Ascending aorta (tissue), 2 donors: ENCODE measurements at regions not wholly inside any gene's neighbourhood (a gene's known extent, or its start where the extent isn't known, plus 50 kb on each side); places are given as distances from the start of the nearest gene placed in this dataset.
"Not testable (repeated sequence)": the region's sequence is repeated elsewhere in the genome, so short reads cannot be mapped to it uniquely, and the experiment has no call there.

Source experiments
- DNase-seq, 2 donors: peaks; one replicate each; pipeline ENCODE4 v3.0.0-alpha.2; 2019; ENCODE audit warnings: low spot score in 2 of 2
- H3K27ac ChIP-seq, 2 donors: fragments of 200-600 bp; sonication (generic); one replicate each; pipeline ENCODE4 v1.5.1; 2016 to 2017; ENCODE audit warnings: mild to moderate bottlenecking in 1 of 2
- H3K27me3 ChIP-seq: fragments of 200-600 bp; sonication (generic); one replicate; pipeline ENCODE4 v1.5.1; 2017
- H3K36me3 ChIP-seq, 2 donors: fragments of 200-600 bp; sonication (generic); one replicate each; pipeline ENCODE4 v1.5.1; 2016
- H3K4me1 ChIP-seq, 2 donors: fragments of 200-600 bp; sonication (generic); one replicate each; pipeline ENCODE4 v1.5.1; 2016 to 2017; ENCODE audit warnings: mild to moderate bottlenecking in 1 of 2
- H3K4me3 ChIP-seq, 2 donors: fragments of 200-600 bp; sonication (generic); one replicate each; pipeline ENCODE4 v1.5.1; 2016 to 2017; ENCODE audit warnings: mild to moderate bottlenecking in 1 of 2
- H3K9me3 ChIP-seq, 2 donors: fragments of 200-600 bp; sonication (generic); one replicate each; pipeline ENCODE4 v1.5.1; 2016
- intact Hi-C: fragments of 100-400 bp; cut with DNase I; formaldehyde crosslinking; loops from one replicate; pipeline ENCODE4 v1.15.1; 2023

DNA sequence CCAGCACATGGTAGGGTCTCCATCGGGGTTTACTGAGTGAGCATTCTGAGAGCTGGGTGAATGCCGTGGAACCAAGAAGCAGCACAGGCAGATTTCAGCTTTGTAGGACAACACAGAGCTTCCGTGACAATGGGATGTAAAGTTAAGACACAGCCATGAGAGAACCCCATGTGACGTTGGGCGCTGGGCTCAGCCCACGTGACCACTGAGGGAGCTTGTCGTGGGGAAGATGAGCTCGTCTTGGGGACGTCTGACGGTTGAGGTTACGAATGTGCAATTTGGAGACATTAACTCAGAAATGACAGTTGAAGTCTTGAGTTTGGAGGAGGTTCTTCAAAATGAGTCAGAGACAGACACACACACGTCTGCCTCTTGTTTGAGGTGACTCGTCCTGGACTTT is 51.5 kb upstream of the MUC20 start:
- H3K4me3 ChIP-seq, H3K9me3 ChIP-seq, H3K4me1 ChIP-seq, H3K27ac ChIP-seq, intact Hi-C loops, H3K27me3 ChIP-seq, DNase-seq: not testable (repeated sequence)
- peaks cover 18 to 60% of the 10 kb centered on the region in 2 donors for H3K36me3 ChIP-seq

DNA sequence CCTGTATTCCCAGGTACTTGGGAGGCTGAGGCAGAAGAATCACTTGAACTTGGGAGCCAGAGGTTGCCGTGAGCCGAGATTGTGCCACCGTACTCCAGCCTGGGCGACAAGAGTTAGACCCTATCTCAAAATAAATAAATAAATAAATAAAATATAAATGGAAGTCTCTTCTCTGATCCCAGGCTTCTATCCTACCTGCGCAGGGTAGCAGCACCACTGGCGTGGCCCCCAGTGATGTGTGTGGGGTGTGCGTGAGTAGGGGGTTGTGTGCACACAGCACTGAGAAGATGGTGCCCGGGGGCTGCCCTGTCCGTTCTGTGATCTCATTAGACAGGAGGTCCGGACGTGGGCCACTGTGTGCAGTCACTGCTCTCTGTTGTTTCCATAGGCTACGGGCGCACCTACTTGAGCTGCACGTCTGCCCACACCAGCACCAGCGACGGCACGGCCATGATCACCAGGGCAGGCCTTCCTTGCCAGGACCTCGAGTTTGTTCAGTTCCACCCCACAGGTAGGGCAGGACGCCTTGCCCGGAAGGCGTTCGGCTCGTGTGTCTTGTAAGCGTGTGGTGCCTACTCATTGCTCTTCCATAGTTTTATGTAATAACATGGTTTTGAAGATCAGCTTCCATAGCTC is 52.5 kb upstream of the MUC20 start:
- H3K4me3 ChIP-seq, H3K9me3 ChIP-seq, H3K4me1 ChIP-seq, intact Hi-C loops, DNase-seq, H3K27me3 ChIP-seq, H3K27ac ChIP-seq: not testable (repeated sequence)
- peaks cover 12 to 58% of the 10 kb centered on the region in 2 donors for H3K36me3 ChIP-seq

DNA sequence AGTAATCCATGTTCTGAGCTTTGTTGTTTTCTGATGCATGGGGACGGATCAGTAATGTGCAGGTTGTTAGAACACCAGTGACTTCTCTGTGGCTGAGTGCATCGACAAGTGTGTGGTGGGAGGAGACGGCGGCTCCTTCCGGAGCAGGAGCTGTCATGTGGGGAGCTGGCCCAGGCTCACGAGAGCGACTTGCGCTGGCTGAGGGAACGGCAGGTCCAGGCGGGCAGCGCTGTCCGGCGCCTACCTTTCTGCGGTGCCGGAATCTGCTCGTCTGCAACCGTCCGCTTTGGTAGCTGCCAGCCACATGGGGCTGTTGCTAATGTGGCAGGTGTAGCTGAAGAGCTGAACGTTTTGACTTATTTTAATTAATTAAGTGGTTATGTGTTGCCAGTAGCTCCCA is 55.5 kb upstream of the MUC20 start:
- intact Hi-C loops, H3K27ac ChIP-seq, H3K4me1 ChIP-seq, H3K9me3 ChIP-seq, DNase-seq, H3K27me3 ChIP-seq, H3K4me3 ChIP-seq: not testable (repeated sequence)
- H3K36me3 ChIP-seq: peaks cover 12 to 37% of the 10 kb centered on the region in 2 donors

DNA sequence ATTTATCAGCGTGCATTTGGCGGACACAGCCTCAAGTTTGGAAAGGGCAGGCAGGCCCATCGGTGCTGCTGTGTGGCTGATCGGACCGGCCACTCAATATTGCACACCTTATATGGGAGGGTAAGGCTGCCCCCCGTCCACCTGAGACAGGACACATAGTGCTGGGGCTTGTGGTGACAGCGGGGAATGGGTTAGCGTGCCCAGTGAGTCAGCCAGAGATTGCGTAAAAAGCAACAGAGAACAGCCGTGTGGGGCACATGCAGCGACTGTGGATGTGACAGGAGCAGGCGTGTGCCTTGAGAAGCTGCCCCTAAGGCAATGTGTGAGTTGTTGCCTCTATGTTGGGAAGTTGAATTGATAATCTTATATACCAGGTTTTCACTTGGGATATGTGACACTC is 56.6 kb upstream of the MUC20 start:
- DNase-seq, intact Hi-C loops, H3K27me3 ChIP-seq, H3K4me3 ChIP-seq, H3K27ac ChIP-seq, H3K4me1 ChIP-seq, H3K9me3 ChIP-seq: not testable (repeated sequence)
- H3K36me3 ChIP-seq: peaks cover 12 to 28% of the 10 kb centered on the region in 2 donors

DNA sequence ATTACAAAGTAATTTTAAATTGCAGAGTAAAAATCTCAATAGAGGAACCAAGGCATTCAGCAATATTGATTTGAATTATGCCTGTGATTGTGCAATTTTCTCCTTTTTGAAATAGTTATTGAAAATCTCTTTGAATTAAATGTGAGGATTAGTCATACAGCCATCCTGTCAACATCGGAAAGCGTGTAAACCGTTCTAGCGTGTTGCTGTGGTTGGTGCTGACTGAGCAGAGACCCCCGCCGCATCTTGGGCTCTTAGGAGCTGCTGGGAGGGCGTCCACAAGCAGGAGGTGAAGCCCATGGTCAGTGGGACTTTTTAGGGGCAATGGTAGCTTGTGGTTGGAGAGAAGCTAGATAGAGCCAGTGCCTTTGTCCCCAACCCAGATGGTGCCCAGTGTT is 61.6 kb upstream of the MUC20 start:
- intact Hi-C loops: loop anchor here (10.0 kb wide), 1 partner anchor 114 kb away; the partner anchor contains the start of gene PPP1R2
- H3K4me1 ChIP-seq, DNase-seq, H3K27ac ChIP-seq, H3K27me3 ChIP-seq, H3K36me3 ChIP-seq, H3K9me3 ChIP-seq: not testable (repeated sequence)
- H3K4me3 ChIP-seq: peak overlapping the region in 1 of 2 donors; percentile 79

DNA sequence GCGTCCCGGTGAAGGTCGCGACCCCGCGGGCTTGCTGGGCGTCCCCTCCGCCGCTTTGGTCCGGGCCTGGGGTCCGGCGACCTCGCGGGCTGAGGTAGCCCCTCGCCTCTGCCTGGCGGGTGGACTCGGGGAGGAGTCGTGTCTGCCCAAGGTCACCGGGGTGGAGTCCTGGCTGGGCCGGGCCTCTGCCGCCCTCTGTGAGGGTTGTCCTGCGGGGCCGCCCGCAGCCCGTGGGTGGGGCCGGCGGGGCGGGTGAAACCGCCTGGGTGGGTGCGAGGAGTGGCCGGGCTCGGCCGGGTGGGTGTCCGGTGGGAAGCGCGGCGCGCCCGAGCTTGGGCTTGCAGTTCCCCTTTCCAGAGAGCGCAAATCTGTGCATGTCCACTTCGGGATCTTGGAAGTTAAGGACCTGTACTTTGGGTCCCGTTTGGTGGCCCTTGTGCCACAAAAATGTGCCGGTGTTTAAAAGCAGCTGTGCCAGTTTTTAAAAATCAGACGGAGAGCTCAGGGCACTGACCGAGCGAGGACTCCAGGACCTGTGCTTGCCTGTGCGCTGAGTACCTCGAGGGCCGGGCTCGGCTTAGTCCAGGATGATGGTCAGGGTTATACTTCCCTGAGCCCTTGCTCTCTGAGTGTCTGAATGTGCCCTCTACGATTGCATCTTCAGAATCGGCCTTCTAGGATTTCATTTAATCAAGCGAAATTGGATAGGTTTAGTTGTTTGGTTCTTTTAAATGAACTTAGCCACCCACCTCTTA is 62.2 kb upstream of the MUC20 start:
- H3K4me3 ChIP-seq: peak overlapping the region; percentile 79 to 99
- not testable (repeated sequence) for H3K27ac ChIP-seq, H3K9me3 ChIP-seq, H3K27me3 ChIP-seq, H3K4me1 ChIP-seq, H3K36me3 ChIP-seq
- DNase-seq: peak in 1 of 2 donors; percentile 70
- intact Hi-C loops: loop anchor here (10.0 kb wide), 1 partner anchor 114 kb away; the partner anchor contains the start of gene PPP1R2

DNA sequence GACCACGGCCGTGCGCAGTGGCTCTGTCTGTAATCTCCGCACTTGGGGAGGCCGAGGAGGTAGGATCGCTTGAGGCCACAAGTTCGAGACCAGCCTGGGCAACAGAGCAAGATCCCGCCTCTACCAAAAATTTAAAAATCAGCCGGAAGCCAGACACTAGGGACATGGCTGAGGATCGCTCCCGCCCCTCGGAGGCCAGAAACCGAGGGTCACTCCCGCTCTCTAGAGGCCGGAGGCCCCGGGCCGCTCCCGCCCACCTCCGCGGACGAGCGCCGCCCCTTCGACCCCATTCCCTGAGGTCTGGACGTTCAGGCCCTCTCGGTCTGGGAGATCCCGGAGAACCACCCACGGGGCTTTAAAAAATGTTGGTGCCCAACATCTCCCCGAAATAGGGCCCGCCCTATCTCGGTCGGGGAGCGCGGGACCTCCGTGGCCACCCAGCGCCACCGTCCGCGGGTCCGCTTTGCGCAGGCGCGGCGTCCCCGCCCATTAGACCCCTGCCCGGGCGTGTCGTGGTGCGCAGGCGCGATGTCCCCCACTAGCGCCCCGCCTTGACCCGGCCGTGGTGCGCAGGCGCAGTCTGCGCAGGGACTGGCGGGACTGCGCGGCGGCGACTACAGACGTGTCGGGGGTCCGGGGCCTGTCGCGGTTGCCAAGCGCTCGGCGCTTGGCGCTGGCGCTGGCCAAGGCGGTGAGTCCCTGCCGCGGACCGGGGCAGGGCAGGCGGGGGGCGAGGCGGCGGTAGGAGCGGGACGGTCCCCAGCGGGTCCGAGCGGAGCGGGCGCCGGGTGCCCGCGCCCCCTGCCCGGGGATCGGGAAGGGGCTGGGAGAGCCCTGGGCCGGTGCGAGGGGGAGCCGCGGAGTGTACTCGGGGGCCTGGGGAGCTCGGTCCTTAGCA is 63.1 kb upstream of the MUC20 start:
- DNase-seq: peak; percentile 49 to 88
- H3K27me3 ChIP-seq, H3K9me3 ChIP-seq, H3K36me3 ChIP-seq, H3K4me1 ChIP-seq: not testable (repeated sequence)
- peak overlapping the region; percentile 80 to 89 for H3K27ac ChIP-seq
- intact Hi-C loops: loop anchor here (10.0 kb wide), 1 partner anchor 113 kb away; the partner anchor contains the start of gene PPP1R2
- peak overlapping the region; percentile 79 to 99 for H3K4me3 ChIP-seq

DNA sequence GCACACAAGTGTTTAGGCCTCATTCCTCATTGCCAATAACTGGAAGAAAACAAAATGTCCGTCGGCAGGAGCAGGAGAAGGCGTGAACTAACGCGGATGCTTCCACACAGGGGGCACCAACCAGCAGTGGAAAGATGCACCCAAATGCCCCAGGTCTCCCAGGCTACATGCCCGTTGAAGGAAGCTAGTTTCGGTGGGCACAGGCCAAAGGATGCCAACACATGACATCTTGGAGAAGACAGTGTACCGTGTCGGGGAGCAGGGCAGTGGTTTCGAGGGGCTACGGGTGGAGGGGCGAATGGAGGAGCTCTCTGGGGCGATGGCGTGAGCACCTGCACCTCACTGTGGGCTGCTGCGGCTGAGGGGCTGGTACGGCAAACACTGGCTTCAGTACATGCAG is 64.7 kb upstream of the MUC20 start:
- not testable (repeated sequence) for H3K4me1 ChIP-seq, DNase-seq
- intact Hi-C loops: loop anchor here (10.0 kb wide), 1 partner anchor 111 kb away; the partner anchor contains the start of gene PPP1R2

DNA sequence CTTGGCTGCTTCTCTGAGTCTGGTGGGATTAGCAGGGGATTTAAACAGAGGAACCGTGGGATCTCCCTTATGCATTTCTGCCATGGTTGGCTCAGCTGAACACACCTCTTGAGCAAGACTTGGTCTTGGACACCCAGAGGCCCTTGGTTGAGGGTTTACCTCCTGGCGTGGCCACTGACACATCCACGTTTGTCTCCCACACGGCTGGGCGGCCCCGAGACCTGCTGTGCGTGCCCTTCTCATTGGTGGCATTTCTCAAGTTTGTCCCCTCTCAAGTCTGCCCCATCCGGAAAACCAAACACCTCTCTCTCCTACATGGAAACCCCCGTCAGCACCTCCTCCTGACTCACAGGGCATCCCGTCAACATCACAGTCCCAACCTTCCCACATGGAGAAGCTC is 66.0 kb upstream of the MUC20 start:
- not testable (repeated sequence) for H3K36me3 ChIP-seq, H3K27ac ChIP-seq, H3K27me3 ChIP-seq, H3K9me3 ChIP-seq, H3K4me3 ChIP-seq, H3K4me1 ChIP-seq, DNase-seq
- intact Hi-C loops: loop anchor here (10.0 kb wide), 1 partner anchor 110 kb away; the partner anchor contains the start of gene PPP1R2

More for the DNA sequence above, 64.7 kb upstream of the MUC20 start:
- H3K27ac ChIP-seq, H3K4me3 ChIP-seq, H3K27me3 ChIP-seq, H3K9me3 ChIP-seq, H3K36me3 ChIP-seq: not testable (repeated sequence)

DNA sequence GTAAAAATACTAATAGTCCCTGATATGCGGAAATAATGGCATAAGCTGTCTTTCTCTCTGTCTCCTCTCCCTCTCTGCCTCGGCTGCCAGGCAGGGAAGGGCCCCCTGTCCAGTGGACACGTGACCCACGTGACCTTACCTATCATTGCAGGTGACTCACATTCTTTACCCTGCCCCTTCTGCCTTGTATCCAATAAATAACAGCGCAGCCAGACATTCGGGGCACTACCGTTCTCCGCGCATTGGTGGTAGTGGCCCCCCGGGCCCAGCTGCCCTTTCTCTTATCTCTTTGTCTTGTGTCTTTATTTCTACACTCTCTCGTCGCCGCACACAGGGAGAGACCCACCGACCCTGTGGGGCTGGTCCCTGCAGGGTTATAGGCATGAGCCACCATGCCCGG is 66.6 kb upstream of the MUC20 start:
- not testable (repeated sequence) for H3K4me1 ChIP-seq, H3K27me3 ChIP-seq, H3K4me3 ChIP-seq, H3K27ac ChIP-seq, H3K36me3 ChIP-seq, H3K9me3 ChIP-seq
- intact Hi-C loops: loop anchor here (10.0 kb wide), 1 partner anchor 109 kb away; the partner anchor contains the start of gene PPP1R2
- DNase-seq: peak in 1 of 2 donors; percentile 65

DNA sequence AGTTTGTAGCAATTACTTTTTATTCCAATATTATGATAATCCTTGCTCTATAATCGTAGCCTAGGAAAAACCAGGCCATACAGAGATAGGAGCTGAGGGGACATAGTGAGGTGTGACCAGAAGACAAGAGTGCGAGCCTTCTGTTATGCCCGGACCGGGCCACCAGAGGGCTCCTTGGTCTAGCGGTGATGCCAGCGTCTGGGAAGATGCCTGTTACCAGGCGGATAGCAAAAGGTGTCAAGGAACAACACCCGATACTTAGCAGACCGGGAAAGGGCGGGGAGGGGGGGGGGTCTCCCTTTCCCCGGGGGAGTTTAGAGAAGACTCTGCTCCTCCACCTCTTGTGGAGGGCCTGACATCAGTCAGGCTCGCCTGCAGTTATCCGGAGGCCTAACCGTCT is 67.1 kb upstream of the MUC20 start:
- intact Hi-C loops: loop anchor here (10.0 kb wide), 1 partner anchor 109 kb away; the partner anchor contains the start of gene PPP1R2

DNA sequence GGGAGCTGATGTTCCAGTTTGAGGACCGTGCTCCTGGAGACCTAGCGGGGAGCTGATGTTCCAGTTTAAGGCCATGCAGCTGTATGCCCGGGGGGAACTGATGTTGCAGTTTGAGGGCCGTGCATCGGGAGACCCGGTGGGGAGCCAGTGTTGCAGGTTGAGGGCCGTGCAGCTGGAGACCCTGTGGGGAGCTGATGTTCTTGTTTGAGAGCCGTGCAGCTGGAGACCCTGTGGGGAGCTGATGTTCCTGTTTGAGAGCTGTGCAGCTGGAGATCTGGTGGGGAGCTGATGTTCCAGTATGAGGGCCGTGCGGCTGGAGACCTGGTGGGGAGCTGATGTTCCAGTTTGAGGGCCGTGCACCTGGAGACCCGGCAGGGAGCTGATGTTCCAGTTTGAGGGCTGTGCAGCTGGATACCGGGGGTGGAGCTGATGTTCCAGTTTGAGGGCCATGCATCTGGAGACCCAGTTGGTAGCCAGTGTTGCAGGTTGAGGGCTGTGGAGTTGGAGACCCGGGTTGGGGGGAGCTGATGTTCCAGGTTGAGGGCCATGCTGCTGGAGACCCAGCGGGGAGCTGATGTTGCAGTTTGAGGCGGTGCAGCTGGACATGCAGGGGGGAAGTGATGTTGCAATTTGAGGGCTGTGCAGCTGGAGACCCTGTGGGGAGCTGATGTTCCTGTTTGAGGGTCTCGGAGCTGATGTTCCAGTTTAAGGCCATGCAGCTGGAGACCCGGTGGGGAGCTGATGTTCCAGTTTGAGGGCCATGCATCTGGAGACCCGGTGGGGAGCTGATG is 64.4 kb upstream of the APOD start:
- DNase-seq, H3K36me3 ChIP-seq, H3K4me3 ChIP-seq, H3K4me1 ChIP-seq, H3K9me3 ChIP-seq, H3K27ac ChIP-seq, H3K27me3 ChIP-seq, intact Hi-C loops: not testable (repeated sequence)

More for the DNA sequence above, 67.1 kb upstream of the MUC20 start:
- not testable (repeated sequence) for H3K36me3 ChIP-seq, H3K4me3 ChIP-seq, H3K9me3 ChIP-seq, H3K27ac ChIP-seq, H3K27me3 ChIP-seq, H3K4me1 ChIP-seq
- peak in 1 of 2 donors; percentile 63 for DNase-seq

DNA sequence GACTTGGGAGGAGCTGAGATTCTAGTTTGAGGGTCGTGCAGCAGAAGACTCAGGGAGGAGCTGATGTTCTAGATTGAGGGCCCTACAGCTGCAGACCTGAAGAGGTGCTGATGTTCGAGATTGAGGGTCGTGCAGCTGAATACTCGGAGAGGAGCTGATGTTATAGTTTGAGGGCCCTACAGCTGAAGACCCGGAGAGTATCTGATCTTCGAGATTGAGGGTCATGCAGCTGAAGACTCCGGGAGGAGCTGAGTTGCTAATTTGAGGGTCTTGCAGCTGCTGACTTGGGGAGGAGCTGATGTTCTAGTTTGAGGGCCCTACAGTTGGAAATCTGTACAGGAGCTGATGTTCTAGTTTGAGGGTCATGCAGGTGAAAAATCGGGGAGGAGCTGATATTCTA is 62.1 kb upstream of the APOD start:
- H3K4me3 ChIP-seq, H3K36me3 ChIP-seq, DNase-seq, H3K9me3 ChIP-seq, H3K27ac ChIP-seq, H3K4me1 ChIP-seq, H3K27me3 ChIP-seq, intact Hi-C loops: not testable (repeated sequence)
